Tibial nerve (tissue), 4 donors: ENCODE measurements at regions not wholly inside any gene's neighbourhood (a gene's known extent, or its start where the extent isn't known, plus 50 kb on each side); places are given as distances from the start of the nearest gene placed in this dataset.

Source experiments
- CTCF ChIP-seq, 5 experiments: fragments of 200-600 bp in 3 of 5; fragments of 450-650 bp in 2 of 5; sonication (generic) in 3 of 5; IDR thresholded peaks; one replicate each; pipeline ENCODE4 v1.5.1; 2016 to 2019; ENCODE audit warnings: antibody characterized with exemption in 5 of 5, mild to moderate bottlenecking in 3 of 5, moderate library complexity in 2 of 5
- EP300 ChIP-seq, 2 donors: sonication (generic); formaldehyde crosslinking; IDR thresholded peaks; one replicate each; pipeline ENCODE4 v1.6.1; 2017; ENCODE audit warnings: antibody characterized with exemption in 2 of 2, mild to moderate bottlenecking in 1 of 2

- TF ChIP-seq CTCF (IDR thresholded peaks at IDR 0.05) (no peak), EP300 (IDR thresholded peaks at IDR 0.05) (no peak)
Measured at GRCh38 chr11:29484548-29484947, 532.3 kb downstream of the KCNA4 start.
